ENCODE measurements at regions not wholly inside any gene's neighbourhood (a gene's known extent, or its start where the extent isn't known, plus 50 kb on each side); places are given as distances from the start of the nearest gene placed in this dataset.

DNA sequence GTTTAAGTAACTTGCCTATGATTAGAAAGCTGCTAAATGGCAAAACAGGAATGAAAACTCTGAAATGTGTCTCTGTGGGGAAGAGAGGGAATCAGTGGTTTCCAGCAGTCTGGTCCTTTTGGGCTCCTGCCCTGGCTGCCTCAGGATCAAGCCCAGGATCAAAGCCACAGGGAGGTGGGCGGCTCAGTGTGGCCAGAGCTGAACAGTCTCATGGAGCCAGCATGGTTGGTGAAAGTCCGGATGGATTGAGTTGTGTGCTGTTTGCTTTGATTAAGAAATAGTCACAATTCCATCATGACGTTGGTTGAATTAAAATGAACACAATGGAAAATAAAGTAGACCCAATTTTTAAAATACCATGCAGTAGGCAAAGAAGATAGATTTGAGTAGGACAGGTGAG is 344.2 kb downstream of the LPIN1 start:
- Histone ChIP-seq H3K4me3 (no peak overlapping the region), H3K9me3 (peaks cover 0 to 4% (median 0%) of the 10 kb centered on the region in 3 donors), H3K27ac (no peak overlapping the region), H3K4me1 (no peaks in the 10 kb centered on the region), H3K36me3 (replicated peaks in 1 of 2; ENCODE audit: insufficient read depth in 1 of 2, low read depth in 2 of 2) (no peaks in the 10 kb centered on the region), H3K27me3 (no peaks in the 10 kb centered on the region)
- no peak for ATAC-seq
- WGBS, 2 donors = 56 to 74% methylated on average over 3 of the region's 3 CpGs
- DNase-seq = no peak
- intact Hi-C loops (cut with DNase I) = no loop called here
- TF ChIP-seq, protein P1, sequence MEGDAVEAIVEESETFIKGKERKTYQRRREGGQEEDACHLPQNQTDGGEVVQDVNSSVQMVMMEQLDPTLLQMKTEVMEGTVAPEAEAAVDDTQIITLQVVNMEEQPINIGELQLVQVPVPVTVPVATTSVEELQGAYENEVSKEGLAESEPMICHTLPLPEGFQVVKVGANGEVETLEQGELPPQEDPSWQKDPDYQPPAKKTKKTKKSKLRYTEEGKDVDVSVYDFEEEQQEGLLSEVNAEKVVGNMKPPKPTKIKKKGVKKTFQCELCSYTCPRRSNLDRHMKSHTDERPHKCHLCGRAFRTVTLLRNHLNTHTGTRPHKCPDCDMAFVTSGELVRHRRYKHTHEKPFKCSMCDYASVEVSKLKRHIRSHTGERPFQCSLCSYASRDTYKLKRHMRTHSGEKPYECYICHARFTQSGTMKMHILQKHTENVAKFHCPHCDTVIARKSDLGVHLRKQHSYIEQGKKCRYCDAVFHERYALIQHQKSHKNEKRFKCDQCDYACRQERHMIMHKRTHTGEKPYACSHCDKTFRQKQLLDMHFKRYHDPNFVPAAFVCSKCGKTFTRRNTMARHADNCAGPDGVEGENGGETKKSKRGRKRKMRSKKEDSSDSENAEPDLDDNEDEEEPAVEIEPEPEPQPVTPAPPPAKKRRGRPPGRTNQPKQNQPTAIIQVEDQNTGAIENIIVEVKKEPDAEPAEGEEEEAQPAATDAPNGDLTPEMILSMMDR (IDR thresholded peaks at IDR 0.05) = no peak
- TF ChIP-seq POLR2A (IDR thresholded peaks at IDR 0.05) = no peak

DNA sequence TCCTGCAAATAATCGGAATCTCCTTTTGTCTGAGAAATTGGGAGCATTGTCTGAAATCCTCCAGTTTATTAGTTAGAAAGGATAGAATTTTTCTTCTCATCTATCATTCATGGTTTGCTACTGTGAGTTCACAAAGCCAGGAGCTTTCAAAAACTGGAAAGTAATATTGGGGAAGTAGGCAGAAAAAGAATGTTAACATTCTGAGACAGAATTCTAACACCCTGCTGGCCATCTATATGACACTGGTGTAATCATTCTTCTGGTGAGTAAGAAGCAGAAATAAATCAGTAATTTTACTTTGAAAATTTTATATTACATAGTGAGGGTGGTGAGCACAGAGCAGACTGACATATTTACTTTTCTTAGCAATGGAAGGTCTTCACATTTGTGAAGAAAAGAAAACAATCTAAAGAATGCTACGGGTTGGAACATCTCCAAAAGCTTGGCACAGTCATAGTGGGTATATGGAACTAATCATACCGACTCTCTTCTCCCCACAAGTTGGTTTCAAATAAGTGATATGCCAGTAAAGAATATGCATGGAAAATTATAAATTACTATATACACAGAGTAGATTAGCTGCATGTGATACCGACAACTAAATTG is 344.9 kb downstream of the LPIN1 start:
- WGBS, 2 donors = 68 to 79% methylated on average over 4 of the region's 4 CpGs
- intact Hi-C loops (cut with DNase I) = no loop called here

DNA sequence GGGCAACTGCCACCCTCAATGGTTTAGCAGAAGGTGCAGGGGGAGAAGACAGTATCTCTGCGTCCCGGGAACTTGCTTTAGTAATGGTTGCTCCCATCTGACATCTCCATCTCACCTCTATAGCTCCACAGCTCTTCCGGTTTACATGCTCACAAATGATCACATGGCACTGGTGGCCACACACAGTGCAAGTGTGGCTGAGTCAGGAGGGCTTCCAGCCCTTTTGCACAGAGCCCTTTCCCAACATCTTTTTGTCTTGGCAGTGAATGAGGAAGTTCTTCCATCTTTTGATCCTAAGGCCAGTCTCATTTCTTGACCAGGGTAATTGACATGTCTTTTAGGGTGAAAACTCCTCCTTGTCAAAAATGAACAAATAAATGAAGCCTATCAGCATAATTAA is 347.7 kb downstream of the LPIN1 start:
- Histone ChIP-seq H3K9me3 (no peaks in the 10 kb centered on the region), H3K27me3 (no peaks in the 10 kb centered on the region), H3K27ac (no peak overlapping the region), H3K36me3 (replicated peaks in 1 of 2; ENCODE audit: insufficient read depth in 1 of 2, low read depth in 2 of 2) (no peaks in the 10 kb centered on the region), H3K4me1 (no peaks in the 10 kb centered on the region), H3K4me3 (no peak overlapping the region)
- intact Hi-C loops (cut with DNase I) = no loop called here
- no peak for ATAC-seq
- 88 to 92% methylated on average over 3 of the region's 3 CpGs for WGBS, 2 donors
- no peak for DNase-seq
- TF ChIP-seq, protein P1 (IDR thresholded peaks at IDR 0.05) = no peak
- TF ChIP-seq POLR2A (IDR thresholded peaks at IDR 0.05) = no peak

More for the DNA sequence above, 344.9 kb downstream of the LPIN1 start:
- no peaks in the 10 kb centered on the region for H3K4me1 ChIP-seq
- ATAC-seq (no peak), DNase-seq (no peak)
- no peak overlapping the region for H3K27ac ChIP-seq
- H3K9me3 ChIP-seq = peaks cover 0 to 4% (median 0%) of the 10 kb centered on the region in 3 donors
- no peaks in the 10 kb centered on the region for H3K36me3 ChIP-seq (replicated peaks in 1 of 2; ENCODE audit: insufficient read depth in 1 of 2, low read depth in 2 of 2)
- no peak overlapping the region for H3K4me3 ChIP-seq
- TF ChIP-seq, protein P1 (IDR thresholded peaks at IDR 0.05) = no peak
- no peak for TF ChIP-seq POLR2A (IDR thresholded peaks at IDR 0.05)
- no peaks in the 10 kb centered on the region for H3K27me3 ChIP-seq

DNA sequence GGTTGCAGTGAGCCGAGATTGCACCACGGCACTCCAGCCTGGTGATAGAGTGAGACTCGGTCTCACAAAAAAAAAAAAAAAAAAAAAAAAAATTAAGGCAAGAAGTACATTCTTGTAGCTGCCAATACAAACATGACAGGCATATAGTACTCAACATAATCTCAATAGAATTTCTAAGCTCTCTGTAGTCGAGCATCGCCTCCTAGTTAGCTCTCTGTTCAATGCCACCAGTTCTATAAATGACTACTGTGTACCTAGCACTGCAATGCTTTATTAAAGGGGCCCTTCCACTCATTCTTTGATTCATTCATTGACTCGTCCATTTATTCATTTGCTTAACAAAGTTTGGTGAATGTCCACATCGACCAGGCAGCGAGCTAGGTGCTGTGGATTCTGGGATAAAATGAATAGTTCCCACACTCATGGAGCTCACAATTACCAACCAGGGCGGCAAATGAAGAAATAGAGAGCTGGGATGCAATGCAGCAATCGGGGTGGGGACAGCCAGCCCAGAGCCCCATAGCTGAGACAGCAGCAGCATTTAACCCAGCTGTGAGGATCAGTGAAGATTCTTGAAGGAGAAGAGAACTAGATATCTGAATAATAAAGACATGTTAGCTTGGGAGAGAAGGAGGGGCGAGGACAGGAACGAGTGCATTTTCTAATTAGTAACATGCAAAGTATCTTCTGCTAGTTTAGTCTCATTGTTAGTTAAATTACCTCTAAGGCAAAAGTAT is 349.8 kb downstream of the LPIN1 start:
- no peak overlapping the region for H3K27ac ChIP-seq
- ATAC-seq (no peak), DNase-seq (no peak)
- no peak overlapping the region for H3K4me3 ChIP-seq
- intact Hi-C loops (cut with DNase I) = no loop called here
- 63 to 65% methylated on average over 12 of the region's 12 CpGs for WGBS, 2 donors
- H3K27me3 ChIP-seq = no peaks in the 10 kb centered on the region
- no peaks in the 10 kb centered on the region for H3K4me1 ChIP-seq
- H3K36me3 ChIP-seq (replicated peaks in 1 of 2; ENCODE audit: insufficient read depth in 1 of 2, low read depth in 2 of 2) = no peaks in the 10 kb centered on the region
- TF ChIP-seq POLR2A (IDR thresholded peaks at IDR 0.05) = no peak
- TF ChIP-seq, protein P1 (IDR thresholded peaks at IDR 0.05) = no peak
- no peaks in the 10 kb centered on the region for H3K9me3 ChIP-seq
